B cell (primary cell): ENCODE measurements at regions not wholly inside any gene's neighbourhood (a gene's known extent, or its start where the extent isn't known, plus 50 kb on each side); places are given as distances from the start of the nearest gene placed in this dataset.

Source experiments
- ATAC-seq: fragments of 200-7000 bp; cut with Tn5 transposase; one replicate; pipeline ENCODE4 v1.10.0; 2021; ENCODE audit warnings: low read depth, mild to moderate bottlenecking, moderate number of reproducible peaks, moderate library complexity
- CTCF ChIA-PET: fragments of 350-600 bp; sonication (Branson Sonifier 250); formaldehyde crosslinking; loops from one replicate; lab custom pipeline; 2021; ENCODE audit warnings: antibody characterized with exemption, inconsistent platforms; lab: Charles Lee
- POLR2A ChIA-PET: fragments of 350-600 bp; sonication (Branson Sonifier 250); formaldehyde crosslinking; loops from one replicate; lab custom pipeline; 2021; ENCODE audit warnings: antibody characterized with exemption; lab: Charles Lee
- DNase-seq: peaks from one replicate; pipeline ENCODE4 v3.0.0; 2013
- H2AFZ ChIP-seq: 2 replicates; pipeline ENCODE4 v1.6.1; 2012; ENCODE audit warnings: mild to moderate bottlenecking, low read depth, low read length; ENCODE audit not compliant: insufficient read depth, poor library complexity, severe bottlenecking
- H3K27ac ChIP-seq, 2 donors: 1 replicate in 1 of 2; 2 replicates in 1 of 2; pipeline ENCODE4 v1.5.1; 2012 to 2013; ENCODE audit warnings: low read length in 2 of 2, mild to moderate bottlenecking in 2 of 2, moderate library complexity in 1 of 2
- H3K27me3 ChIP-seq, 4 experiments: fragments of 200-600 bp in 1 of 4; sonication (generic) in 1 of 4; replicated peaks in 1 of 4; 1 replicate in 2 of 4; 2 replicates in 2 of 4; pipeline versions ENCODE4 v1.6.1 to v1.7.0; 2013 to 2016; ENCODE audit warnings: low read length in 3 of 4, mild to moderate bottlenecking in 2 of 4, mixed read lengths in 1 of 4, moderate library complexity in 1 of 4; ENCODE audit not compliant: insufficient read depth in 4 of 4, control insufficient read depth in 3 of 4; ENCODE audit errors: control extremely low read depth in 1 of 4
- H3K36me3 ChIP-seq, 2 experiments: replicated peaks in 1 of 2; 1 replicate in 1 of 2; 2 replicates in 1 of 2; pipeline versions ENCODE4 v1.6.1 to v1.7.1; 2013; ENCODE audit warnings: low read length in 1 of 2; ENCODE audit not compliant: insufficient read depth in 2 of 2, control insufficient read depth in 1 of 2; ENCODE audit errors: control extremely low read depth in 1 of 2, extremely low read depth in 1 of 2
- H3K4me1 ChIP-seq, 2 donors: fragments of 200-600 bp in 1 of 2; sonication (generic) in 1 of 2; 1 replicate in 1 of 2; 2 replicates in 1 of 2; pipeline versions ENCODE4 v1.5.1 to v1.6.1; 2013 to 2017; ENCODE audit warnings: low read length in 2 of 2; ENCODE audit not compliant: control insufficient read depth in 2 of 2, insufficient read depth in 2 of 2
- H3K4me2 ChIP-seq: replicated peaks from 2 replicates; pipeline ENCODE3; 2012; ENCODE audit warnings: mild to moderate bottlenecking, low read depth, low read length; ENCODE audit not compliant: poor library complexity, severe bottlenecking
- H3K4me3 ChIP-seq, 5 experiments: fragments of 200-600 bp in 1 of 5; sonication (generic) in 1 of 5; 1 replicate in 3 of 5; 2 replicates in 2 of 5; pipeline versions ENCODE4 v1.5.1 to v1.7.0; 2011 to 2016; ENCODE audit warnings: low read length in 4 of 5, mild to moderate bottlenecking in 4 of 5, low read depth in 2 of 5, control low read depth in 1 of 5, moderate library complexity in 1 of 5; ENCODE audit not compliant: insufficient read depth in 1 of 5; ENCODE audit errors: control extremely low read depth in 1 of 5, extremely low read depth in 1 of 5
- H3K79me2 ChIP-seq: fragments of 200-600 bp; sonication (generic); one replicate; pipeline ENCODE4 v1.6.0; 2016; ENCODE audit warnings: low read length; ENCODE audit not compliant: control insufficient read depth, insufficient read depth
- H3K9ac ChIP-seq: fragments of 200-600 bp; sonication (generic); 2 replicates; pipeline ENCODE4 v1.6.1; 2017; ENCODE audit warnings: mild to moderate bottlenecking, low read length, moderate library complexity
- H3K9me3 ChIP-seq, 3 donors: one replicate each; pipeline versions ENCODE4 v1.6.1 to v1.7.1; 2013; ENCODE audit warnings: low read length in 2 of 3; ENCODE audit not compliant: control insufficient read depth in 2 of 3, insufficient read depth in 1 of 3; ENCODE audit errors: control extremely low read depth in 1 of 3
- H4K20me1 ChIP-seq: 2 replicates; pipeline ENCODE4 v1.6.0; 2012; ENCODE audit warnings: mild to moderate bottlenecking, low read length; ENCODE audit not compliant: insufficient read depth, control insufficient read depth, poor library complexity, severe bottlenecking
- H3K27ac Mint-ChIP-seq: one replicate; pipeline ENCODE4 v1.8.0; 2021; ENCODE audit warnings: mixed read lengths
- H3K27me3 Mint-ChIP-seq: one replicate; pipeline ENCODE4 v1.8.0; 2021; ENCODE audit warnings: mixed read lengths
- H3K4me1 Mint-ChIP-seq: one replicate; pipeline ENCODE4 v1.8.0; 2021; ENCODE audit warnings: mixed read lengths
- H3K4me3 Mint-ChIP-seq: one replicate; pipeline ENCODE4 v1.8.0; 2021; ENCODE audit warnings: mixed read lengths
- H3K9me3 Mint-ChIP-seq: one replicate; pipeline ENCODE4 v1.8.0; 2022; ENCODE audit warnings: mixed read lengths; ENCODE audit not compliant: insufficient read depth
- CTCF ChIP-seq: fragments of 200-600 bp; IDR thresholded peaks from one replicate; pipeline ENCODE4 v1.8.0; 2022; ENCODE audit warnings: antibody characterized with exemption, mild to moderate bottlenecking
- EZH2 ChIP-seq: IDR thresholded peaks from 2 replicates; pipeline ENCODE4 v1.6.1; 2012; ENCODE audit warnings: borderline replicate concordance, low read depth, mild to moderate bottlenecking, moderate library complexity, low read length; ENCODE audit not compliant: insufficient read depth, poor library complexity, severe bottlenecking
- WGBS: methylation state at CpG from one replicate; pipeline ENCODE4 v1.1.5; 2013; ENCODE audit warnings: missing lambda C conversion rate; ENCODE audit not compliant: insufficient coverage; 5-methylcytosine and 5-hydroxymethylcytosine counted together
- intact Hi-C: fragments of 100-400 bp; cut with micrococcal nuclease; formaldehyde crosslinking; loops from one replicate; pipeline ENCODE4 v1.10.0; 2022

GRCh38 chr16:86898386-86898785, 320.0 kb downstream of the FOXL1 start:
- no peak overlapping the region for H3K9ac ChIP-seq
- Mint-ChIP-seq H3K9me3 (no peaks in the 10 kb centered on the region), H3K27ac (no peak overlapping the region), H3K4me1 (no peaks in the 10 kb centered on the region), H3K4me3 (no peak overlapping the region), H3K27me3 (peaks cover 2% of the 10 kb centered on the region)
- H3K27ac ChIP-seq: no peak overlapping the region
- no peak overlapping the region for H3K4me2 ChIP-seq
- no peaks in the 10 kb centered on the region for H3K36me3 ChIP-seq
- no peaks in the 10 kb centered on the region for H3K4me1 ChIP-seq
- H3K27me3 ChIP-seq: no peaks in the 10 kb centered on the region
- no peaks in the 10 kb centered on the region for H3K9me3 ChIP-seq
- no peak overlapping the region for H2AFZ ChIP-seq
- intact Hi-C loops: no loop called here
- ATAC-seq: no peak
- CTCF ChIA-PET: no interaction called here
- H3K79me2 ChIP-seq: no peaks in the 10 kb centered on the region
- H4K20me1 ChIP-seq: no peaks in the 10 kb centered on the region
- POLR2A ChIA-PET: no interaction called here
- H3K4me3 ChIP-seq: no peak overlapping the region
- 81% methylated on average over 2 of the region's 5 CpGs for WGBS
- no peak for DNase-seq
- TF ChIP-seq CTCF (no peak), EZH2 (no peak)

GRCh38 chr16:86899151-86899550, 320.8 kb downstream of the FOXL1 start:
- ATAC-seq (no peak), DNase-seq (no peak)
- Mint-ChIP-seq H3K27ac (no peak overlapping the region), H3K27me3 (peaks cover 4% of the 10 kb centered on the region), H3K9me3 (no peaks in the 10 kb centered on the region), H3K4me1 (no peaks in the 10 kb centered on the region), H3K4me3 (no peak overlapping the region)
- Histone ChIP-seq H3K4me1 (no peaks in the 10 kb centered on the region), H3K9ac (no peak overlapping the region), H3K27me3 (no peaks in the 10 kb centered on the region), H3K9me3 (no peaks in the 10 kb centered on the region), H3K4me3 (no peak overlapping the region), H3K36me3 (no peaks in the 10 kb centered on the region), H3K79me2 (no peaks in the 10 kb centered on the region), H4K20me1 (no peaks in the 10 kb centered on the region), H3K27ac (no peak overlapping the region), H3K4me2 (no peak overlapping the region), H2AFZ (no peak overlapping the region)
- TF ChIP-seq EZH2 (no peak), CTCF (no peak)
- whole genome bisulfite sequencing: 83% methylated on average over 5 of the region's 6 CpGs
- ChIA-PET POLR2A (no interaction called here), CTCF (no interaction called here)
- intact Hi-C loops: no loop called here
